ENCODE measurements at regions not wholly inside any gene's neighbourhood (a gene's known extent, or its start where the extent isn't known, plus 50 kb on each side); places are given as distances from the start of the nearest gene placed in this dataset.

DNA sequence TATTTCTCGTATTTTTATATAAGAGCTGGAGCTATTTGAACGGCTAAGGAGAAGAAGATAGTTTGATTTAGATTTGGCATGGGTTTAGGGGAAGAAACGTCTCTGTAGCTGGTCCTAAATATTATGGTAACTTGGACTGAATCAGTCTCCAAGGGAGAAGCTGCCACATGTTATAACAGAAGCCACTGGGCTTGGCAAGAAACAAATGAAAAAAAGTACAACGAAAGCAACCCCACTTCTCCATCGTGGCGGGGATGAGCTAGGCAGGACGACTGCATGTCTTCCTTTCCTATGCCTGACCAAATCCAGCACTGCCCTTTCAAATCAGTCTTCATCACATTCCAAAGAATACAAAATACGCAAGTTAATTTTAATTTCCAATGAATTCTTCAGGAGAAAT lies 196.7 kb upstream of the KLF14 start:
- no peak for TF ChIP-seq EP300 (IDR thresholded peaks at IDR 0.05)
- no peak for TF ChIP-seq POLR2A (IDR thresholded peaks at IDR 0.05)
- TF ChIP-seq POLR2AphosphoS5 (IDR thresholded peaks at IDR 0.05) = no peak
- TF ChIP-seq, protein P1, sequence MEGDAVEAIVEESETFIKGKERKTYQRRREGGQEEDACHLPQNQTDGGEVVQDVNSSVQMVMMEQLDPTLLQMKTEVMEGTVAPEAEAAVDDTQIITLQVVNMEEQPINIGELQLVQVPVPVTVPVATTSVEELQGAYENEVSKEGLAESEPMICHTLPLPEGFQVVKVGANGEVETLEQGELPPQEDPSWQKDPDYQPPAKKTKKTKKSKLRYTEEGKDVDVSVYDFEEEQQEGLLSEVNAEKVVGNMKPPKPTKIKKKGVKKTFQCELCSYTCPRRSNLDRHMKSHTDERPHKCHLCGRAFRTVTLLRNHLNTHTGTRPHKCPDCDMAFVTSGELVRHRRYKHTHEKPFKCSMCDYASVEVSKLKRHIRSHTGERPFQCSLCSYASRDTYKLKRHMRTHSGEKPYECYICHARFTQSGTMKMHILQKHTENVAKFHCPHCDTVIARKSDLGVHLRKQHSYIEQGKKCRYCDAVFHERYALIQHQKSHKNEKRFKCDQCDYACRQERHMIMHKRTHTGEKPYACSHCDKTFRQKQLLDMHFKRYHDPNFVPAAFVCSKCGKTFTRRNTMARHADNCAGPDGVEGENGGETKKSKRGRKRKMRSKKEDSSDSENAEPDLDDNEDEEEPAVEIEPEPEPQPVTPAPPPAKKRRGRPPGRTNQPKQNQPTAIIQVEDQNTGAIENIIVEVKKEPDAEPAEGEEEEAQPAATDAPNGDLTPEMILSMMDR (IDR thresholded peaks at IDR 0.05) = no peak
- 54 to 71% methylated on average over 8 of the region's 8 CpGs for WGBS, 2 donors
- DNase-seq = no peak
- H3K36me3 ChIP-seq = peaks cover 0 to 16% (median 2%) of the 10 kb centered on the region in 4 donors
- intact Hi-C loops (cut with DNase I) = no loop called here
- H3K4me3 ChIP-seq = no peak overlapping the region
- peaks cover 0 to 34% (median 15%) of the 10 kb centered on the region in 4 donors for H3K4me1 ChIP-seq
- peak overlapping the region in 3 of 4 donors; percentile 24 to 50 (median 42) for H3K27ac ChIP-seq
- no peaks in the 10 kb centered on the region for H3K27me3 ChIP-seq
- no peaks in the 10 kb centered on the region for H3K9me3 ChIP-seq

DNA sequence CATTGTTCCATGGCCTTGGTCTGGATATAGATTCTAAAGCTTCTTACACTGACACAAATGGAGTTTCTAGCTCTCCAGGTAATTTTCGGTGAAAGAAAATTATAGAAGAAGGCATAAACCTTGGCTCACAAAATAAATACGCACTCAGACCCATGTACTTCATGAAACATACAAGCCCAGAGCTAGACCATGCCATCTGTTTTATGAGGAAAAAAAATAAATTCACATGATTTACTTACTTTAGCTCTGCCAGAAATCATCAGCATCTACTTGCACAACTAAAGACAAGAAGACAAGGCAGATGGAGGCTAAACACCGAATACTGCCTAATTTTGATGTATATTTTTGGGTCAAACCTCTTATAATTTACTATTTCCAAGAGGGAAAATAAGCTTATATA lies 197.4 kb upstream of the KLF14 start:
- TF ChIP-seq POLR2A (IDR thresholded peaks at IDR 0.05) = no peak
- no peak for TF ChIP-seq POLR2AphosphoS5 (IDR thresholded peaks at IDR 0.05)
- no peak for TF ChIP-seq EP300 (IDR thresholded peaks at IDR 0.05)
- TF ChIP-seq, protein P1 (IDR thresholded peaks at IDR 0.05) = no peak
- no peak for DNase-seq
- Histone ChIP-seq H3K4me1 (peaks cover 0 to 28% (median 12%) of the 10 kb centered on the region in 4 donors), H3K4me3 (no peak overlapping the region), H3K27ac (peak overlapping the region in 1 of 4 donors; percentile 25), H3K36me3 (peaks cover 0 to 19% (median 3%) of the 10 kb centered on the region in 4 donors), H3K27me3 (no peaks in the 10 kb centered on the region), H3K9me3 (no peaks in the 10 kb centered on the region)
- WGBS, 2 donors = 96% methylated on average over 3 of the region's 3 CpGs
- intact Hi-C loops (cut with DNase I) = no loop called here

DNA sequence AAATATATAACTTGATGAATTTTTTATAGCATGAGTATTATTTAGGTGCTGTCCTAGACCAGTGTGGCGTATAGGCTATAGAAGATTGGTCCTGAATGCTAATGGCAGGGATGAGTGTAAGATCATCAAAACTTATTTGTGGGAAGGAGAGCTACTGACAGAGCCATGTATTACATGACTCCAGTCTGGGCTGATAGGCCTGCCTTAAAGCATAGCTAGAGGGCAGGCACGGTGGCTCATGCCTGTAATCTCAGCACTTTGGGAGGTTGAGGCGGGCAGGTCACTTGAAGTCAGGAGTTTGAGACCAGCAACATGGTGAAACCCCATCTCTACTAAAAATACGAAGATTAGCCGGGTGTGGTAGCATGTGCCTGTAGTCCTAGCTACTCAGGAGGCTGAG lies 198.1 kb upstream of the KLF14 start:
- TF ChIP-seq POLR2AphosphoS5 (IDR thresholded peaks at IDR 0.05) (no peak), POLR2A (IDR thresholded peaks at IDR 0.05) (no peak), EP300 (IDR thresholded peaks at IDR 0.05) (no peak)
- TF ChIP-seq, protein P1 (IDR thresholded peaks at IDR 0.05) = no peak
- Histone ChIP-seq H3K9me3 (no peaks in the 10 kb centered on the region), H3K27ac (no peak overlapping the region), H3K4me3 (no peak overlapping the region), H3K27me3 (no peaks in the 10 kb centered on the region), H3K4me1 (peaks cover 0 to 28% (median 14%) of the 10 kb centered on the region in 4 donors), H3K36me3 (peaks cover 0 to 19% (median 3%) of the 10 kb centered on the region in 4 donors)
- no peak for DNase-seq
- WGBS, 2 donors = 94 to 96% methylated on average over 5 of the region's 5 CpGs
- intact Hi-C loops (cut with DNase I) = no loop called here

DNA sequence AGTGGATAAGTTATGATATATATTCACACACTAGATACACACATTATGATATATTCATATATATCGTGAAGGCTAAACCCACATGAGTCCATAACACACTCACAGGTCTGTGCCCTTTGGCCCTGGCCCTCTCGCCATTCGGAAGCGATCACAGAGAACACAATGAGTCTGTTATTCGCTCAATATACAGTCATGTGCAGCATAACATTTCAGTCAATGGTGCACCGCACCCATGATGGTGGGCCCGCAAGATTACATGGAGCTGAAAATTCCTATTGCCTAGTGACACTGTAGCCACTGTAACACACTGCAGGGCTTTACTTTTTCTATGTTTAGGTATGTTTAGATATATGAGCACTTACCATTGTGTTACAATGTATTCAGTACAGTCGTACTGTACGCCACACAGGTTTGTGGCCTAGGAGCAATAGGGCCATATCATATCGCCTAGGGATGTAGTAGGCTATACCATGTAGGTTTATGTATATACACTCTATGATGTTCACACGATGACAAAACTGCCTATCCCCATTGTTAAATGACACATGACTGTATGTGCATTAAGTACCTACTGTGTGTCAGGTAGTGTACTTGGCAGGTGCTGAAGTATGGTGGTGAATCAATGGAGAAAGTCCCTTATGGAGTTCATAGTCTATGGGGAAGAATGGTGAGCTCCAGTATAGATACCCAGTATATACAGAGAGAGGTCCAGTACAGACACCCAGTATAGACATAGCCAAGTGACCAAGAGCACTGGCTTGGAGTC lies 198.8 kb upstream of the KLF14 start:
- peaks cover 0 to 19% (median 3%) of the 10 kb centered on the region in 4 donors for H3K36me3 ChIP-seq
- peaks cover 0 to 33% (median 14%) of the 10 kb centered on the region in 4 donors for H3K4me1 ChIP-seq
- no peak overlapping the region for H3K27ac ChIP-seq
- 86 to 89% methylated on average over 11 of the region's 11 CpGs for WGBS, 2 donors
- H3K27me3 ChIP-seq = no peaks in the 10 kb centered on the region
- TF ChIP-seq POLR2AphosphoS5 (IDR thresholded peaks at IDR 0.05) = peak in 1 of 4 donors; percentile 14
- TF ChIP-seq EP300 (IDR thresholded peaks at IDR 0.05) = no peak
- no peak for TF ChIP-seq POLR2A (IDR thresholded peaks at IDR 0.05)
- TF ChIP-seq, protein P1 (IDR thresholded peaks at IDR 0.05) = no peak
- intact Hi-C loops (cut with DNase I) = no loop called here
- no peaks in the 10 kb centered on the region for H3K9me3 ChIP-seq
- no peak for DNase-seq
- H3K4me3 ChIP-seq = no peak overlapping the region

Measured in sigmoid colon (tissue), 6 donors.